Left ventricle myocardium inferior (tissue), 1 donor: ENCODE measurements at regions not wholly inside any gene's neighbourhood (a gene's known extent, or its start where the extent isn't known, plus 50 kb on each side); places are given as distances from the start of the nearest gene placed in this dataset.

Experiments
- DNase-seq: peaks from one replicate; pipeline ENCODE4 v3.0.0-alpha.2; 2020
- H3K27ac ChIP-seq: fragments of 200-600 bp; replicated peaks from 2 replicates; pipeline ENCODE4 v1.8.0; 2021
- H3K27me3 ChIP-seq: fragments of 200-600 bp; 2 replicates; pipeline ENCODE4 v1.8.0; 2021; ENCODE audit warnings: low read depth
- H3K36me3 ChIP-seq: fragments of 200-600 bp; 2 replicates; pipeline ENCODE4 v1.8.0; 2021
- H3K4me1 ChIP-seq: fragments of 200-600 bp; 2 replicates; pipeline ENCODE4 v1.8.0; 2021
- H3K4me3 ChIP-seq: fragments of 200-600 bp; 2 replicates; pipeline ENCODE4 v1.8.0; 2021; ENCODE audit warnings: mild to moderate bottlenecking, moderate library complexity
- H3K9me3 ChIP-seq: fragments of 200-600 bp; replicated peaks from 2 replicates; pipeline ENCODE4 v1.8.0; 2021
- CTCF ChIP-seq: fragments of 200-600 bp; IDR thresholded peaks from 2 replicates; pipeline ENCODE4 v1.8.0; 2021; ENCODE audit warnings: antibody characterized with exemption, mild to moderate bottlenecking, borderline replicate concordance
- intact Hi-C: fragments of 100-400 bp; cut with micrococcal nuclease; formaldehyde crosslinking; loops from one replicate; pipeline ENCODE4 v1.11.0; 2022
- donor health status: DM: no; HTN: yes; CAD: no; lungs with severe emphysema.

- no peak overlapping the region for H3K4me3 ChIP-seq
- intact Hi-C loops = no loop called here
- no peak for DNase-seq
- no peaks in the 10 kb centered on the region for H3K4me1 ChIP-seq
- H3K36me3 ChIP-seq = no peaks in the 10 kb centered on the region
- H3K27ac ChIP-seq = no peak overlapping the region
- no peaks in the 10 kb centered on the region for H3K9me3 ChIP-seq
- TF ChIP-seq CTCF = no peak
- no peaks in the 10 kb centered on the region for H3K27me3 ChIP-seq
These were observed 365.0 kb upstream of the FAT3 start for GRCh38 chr11:91859666-91860065.

DNA sequence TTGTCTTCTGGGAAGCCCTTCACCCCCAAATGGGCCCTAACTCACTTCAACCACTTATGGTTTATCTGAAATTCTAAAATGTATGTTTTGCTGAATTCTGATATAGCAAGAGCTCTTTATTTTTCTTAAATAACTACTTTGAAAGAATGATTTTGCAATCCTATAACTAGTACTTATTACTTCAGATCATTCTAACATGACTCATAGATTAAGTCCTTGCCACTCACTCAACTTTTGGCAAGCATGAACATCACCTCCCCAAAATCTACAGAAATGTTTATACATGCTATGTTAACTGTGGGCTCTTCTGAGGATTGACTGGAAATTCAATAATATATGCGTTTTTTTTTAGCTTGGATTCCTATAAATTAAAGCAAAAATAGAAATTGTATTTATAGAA lies 367.4 kb upstream of the FAT3 start:
- no peak for TF ChIP-seq CTCF
- DNase-seq = no peak
- Histone ChIP-seq H3K27me3 (no peaks in the 10 kb centered on the region), H3K4me3 (no peak overlapping the region), H3K9me3 (no peaks in the 10 kb centered on the region), H3K27ac (no peak overlapping the region), H3K36me3 (no peaks in the 10 kb centered on the region), H3K4me1 (peaks cover 2% of the 10 kb centered on the region)
- intact Hi-C loops = no loop called here

DNA sequence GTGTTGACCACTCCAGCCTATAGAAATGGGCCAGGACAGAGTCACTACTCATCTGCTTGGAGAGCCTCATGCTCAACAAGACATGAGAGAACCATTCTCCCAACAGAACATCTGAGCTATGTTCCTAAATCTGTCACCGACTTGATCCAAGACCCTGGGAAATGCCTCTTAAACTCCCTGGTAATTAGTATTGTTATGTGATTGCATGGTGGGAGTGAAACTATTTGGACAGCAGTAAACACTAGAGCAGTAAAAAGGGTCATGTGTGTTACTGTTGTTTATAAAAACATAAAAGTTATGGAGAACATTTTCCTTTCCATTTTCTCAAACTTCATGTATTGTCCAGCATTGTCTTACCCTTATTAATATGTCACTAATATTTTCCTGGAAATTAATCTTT lies 369.8 kb upstream of the FAT3 start:
- Histone ChIP-seq H3K9me3 (no peaks in the 10 kb centered on the region), H3K27me3 (no peaks in the 10 kb centered on the region), H3K4me3 (no peak overlapping the region), H3K36me3 (no peaks in the 10 kb centered on the region), H3K4me1 (peaks cover 8% of the 10 kb centered on the region), H3K27ac (no peak overlapping the region)
- DNase-seq = no peak
- no peak for TF ChIP-seq CTCF
- intact Hi-C loops = no loop called here

GRCh38 chr11:91854171-91854570 lies 370.4 kb upstream of the FAT3 start:
- Histone ChIP-seq H3K27ac (no peak overlapping the region), H3K36me3 (no peaks in the 10 kb centered on the region), H3K4me1 (peaks cover 8% of the 10 kb centered on the region), H3K4me3 (no peak overlapping the region), H3K9me3 (no peaks in the 10 kb centered on the region), H3K27me3 (no peaks in the 10 kb centered on the region)
- no peak for DNase-seq
- intact Hi-C loops = no loop called here
- TF ChIP-seq CTCF = no peak

GRCh38 chr11:91851908-91852307 lies 372.7 kb upstream of the FAT3 start:
- Histone ChIP-seq H3K9me3 (no peaks in the 10 kb centered on the region), H3K27ac (no peak overlapping the region), H3K27me3 (no peaks in the 10 kb centered on the region), H3K4me3 (no peak overlapping the region), H3K4me1 (peaks cover 8% of the 10 kb centered on the region), H3K36me3 (no peaks in the 10 kb centered on the region)
- intact Hi-C loops = no loop called here
- no peak for TF ChIP-seq CTCF
- no peak for DNase-seq
